ENCODE measurements at regions not wholly inside any gene's neighbourhood (a gene's known extent, or its start where the extent isn't known, plus 50 kb on each side); places are given as distances from the start of the nearest gene placed in this dataset.

GRCh38 chr20:22410556-22411130, 173.7 kb downstream of the FOXA2 start:
- FAIRE-seq = no peak

DNA sequence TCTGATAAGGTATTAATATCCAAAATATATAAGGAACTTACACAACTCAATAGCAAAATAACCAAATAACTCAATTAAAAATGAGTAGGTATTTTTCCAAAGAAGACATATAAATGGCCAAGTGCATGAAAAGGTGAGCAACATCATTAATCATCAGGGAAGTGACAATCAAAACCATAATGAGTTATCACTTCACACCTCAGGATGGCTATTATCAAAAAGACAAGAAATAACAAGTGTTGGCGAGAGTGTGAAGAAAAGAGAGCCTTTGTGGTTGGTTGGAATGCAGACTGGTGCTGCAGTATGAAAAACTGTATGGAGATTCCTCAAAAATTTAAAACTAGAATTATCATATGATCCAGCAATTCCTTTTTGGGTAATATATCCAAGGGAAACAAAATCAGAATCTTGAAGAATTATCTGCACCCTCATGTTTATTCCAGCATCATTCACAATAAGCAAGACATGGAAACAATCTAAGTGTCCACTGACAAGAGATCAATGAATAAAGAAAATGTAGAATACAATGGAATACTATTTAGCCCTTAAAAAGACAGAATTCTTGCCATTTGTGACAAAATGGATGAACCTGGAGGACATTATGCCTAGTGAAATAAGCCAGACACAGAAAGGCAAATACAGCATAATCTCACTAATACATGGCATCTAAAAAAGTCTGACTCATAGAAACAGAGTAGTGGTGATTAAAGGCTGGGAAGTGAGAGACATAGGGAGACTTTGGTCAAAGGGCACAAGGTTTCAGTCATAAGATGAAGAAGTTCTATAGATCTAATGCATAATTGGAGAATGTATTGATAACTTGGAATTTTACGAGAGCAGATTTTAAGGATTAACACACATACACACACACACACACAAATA, 175.6 kb downstream of the FOXA2 start:
- DNase-seq (ENCODE audit: insufficient read length, low spot score) = no peak
- FAIRE-seq = no peak

More at GRCh38 chr20:22410556-22411130, 173.7 kb downstream of the FOXA2 start:
- DNase-seq (ENCODE audit: insufficient read length, low spot score) = no peak

GRCh38 chr20:22407237-22408193, 176.9 kb downstream of the FOXA2 start:
- no peak for FAIRE-seq

GRCh38 chr20:22404419-22405170, 179.8 kb downstream of the FOXA2 start:
- DNase-seq (ENCODE audit: insufficient read length, low spot score) (no peak), FAIRE-seq (no peak)

More at GRCh38 chr20:22407237-22408193, 176.9 kb downstream of the FOXA2 start:
- no peak for DNase-seq (ENCODE audit: insufficient read length, low spot score)

GRCh38 chr20:22403632-22404361, 180.6 kb downstream of the FOXA2 start:
- DNase-seq (ENCODE audit: insufficient read length, low spot score) = no peak
- FAIRE-seq = no peak

GRCh38 chr20:22403022-22403631, 181.2 kb downstream of the FOXA2 start:
- DNase-seq (ENCODE audit: insufficient read length, low spot score) (no peak), FAIRE-seq (no peak)

DNA sequence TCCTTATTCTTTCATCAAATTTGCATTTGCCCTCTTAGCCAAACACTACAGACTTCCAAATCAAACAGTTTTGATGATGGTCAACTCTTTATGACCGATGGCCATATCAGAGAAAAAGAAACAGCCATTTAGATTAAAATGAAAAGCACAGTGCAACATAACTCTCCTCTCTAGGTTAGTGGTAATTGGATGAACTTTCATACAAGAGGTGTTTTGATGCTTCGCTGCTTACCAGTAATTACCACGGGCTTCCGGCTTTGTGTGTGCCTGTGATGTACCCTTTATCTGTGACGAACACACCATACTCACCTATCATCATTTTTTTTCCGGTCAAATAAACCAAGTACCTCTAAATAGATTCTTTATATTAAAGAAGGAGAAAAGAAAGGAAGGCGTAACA, 181.8 kb downstream of the FOXA2 start:
- DNase-seq (ENCODE audit: insufficient read length, low spot score) = no peak
- no peak for FAIRE-seq

DNA sequence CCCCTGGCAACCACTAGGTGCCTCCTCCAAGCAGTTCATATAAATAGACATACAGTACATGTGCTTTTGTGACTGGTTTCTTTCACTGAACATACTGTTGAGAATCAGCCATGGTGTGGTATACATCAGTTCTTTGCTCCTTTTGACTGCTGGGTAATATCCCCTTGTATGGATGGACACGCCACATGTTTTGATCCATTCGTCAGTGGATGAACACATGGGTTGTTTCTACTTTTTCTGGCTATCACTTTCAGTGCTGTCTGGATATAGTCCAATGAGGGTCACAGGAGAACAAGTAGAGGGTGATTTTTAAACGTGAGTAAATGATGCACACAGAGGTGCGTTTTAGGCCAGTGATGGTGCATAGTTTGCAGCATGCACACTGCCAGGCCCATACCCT, 183.9 kb downstream of the FOXA2 start:
- DNase-seq (ENCODE audit: insufficient read length, low spot score) (no peak), FAIRE-seq (no peak)

DNA sequence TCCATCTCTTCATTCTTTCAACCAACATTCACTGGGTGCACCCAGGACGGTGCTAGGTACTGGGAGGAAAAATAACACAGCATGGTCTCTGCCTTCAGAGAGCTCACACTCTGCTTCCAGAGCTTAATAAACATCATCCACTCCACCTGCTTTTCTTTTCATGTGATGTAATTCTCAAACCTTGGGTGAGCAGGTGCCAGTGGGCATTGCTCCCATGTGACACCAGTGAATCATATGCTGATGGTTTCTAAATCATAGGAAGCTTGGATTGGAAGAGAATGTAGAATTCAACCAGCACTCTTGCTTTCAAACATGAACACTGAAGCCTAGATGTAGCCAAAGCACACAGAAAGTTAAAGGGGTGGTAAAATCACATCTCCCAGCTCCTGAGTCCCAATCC, 189.8 kb downstream of the FOXA2 start:
- DNase-seq (ENCODE audit: insufficient read length, low spot score) (no peak), FAIRE-seq (no peak)

DNA sequence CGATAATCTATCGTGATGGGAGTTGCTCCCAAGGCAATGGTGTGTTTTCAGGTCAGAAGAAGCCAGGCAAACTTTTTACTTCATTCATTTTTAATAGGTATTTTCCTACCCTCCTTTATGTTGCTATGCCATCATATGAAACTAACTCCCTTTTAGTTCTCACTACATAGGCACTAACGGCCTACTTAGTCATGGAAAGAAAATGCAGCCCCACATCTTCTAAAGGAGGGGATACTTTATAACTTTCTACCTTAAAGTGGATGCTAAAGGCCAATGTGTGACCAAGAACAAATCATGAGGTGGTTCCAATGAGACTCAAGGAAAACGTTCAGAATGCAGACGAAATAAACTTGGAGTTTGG, 193.8 kb downstream of the FOXA2 start:
- DNase-seq (ENCODE audit: insufficient read length, low spot score) (no peak), FAIRE-seq (no peak)

- no peak for FAIRE-seq
- no peak for DNase-seq (ENCODE audit: insufficient read length, low spot score)
Measured at GRCh38 chr20:22389836-22390542, 194.4 kb downstream of the FOXA2 start.

GRCh38 chr20:22387452-22387851, 196.9 kb downstream of the FOXA2 start:
- FAIRE-seq = no peak
- no peak for DNase-seq (ENCODE audit: insufficient read length, low spot score)

GRCh38 chr20:22386306-22386623, 198.1 kb downstream of the FOXA2 start:
- FAIRE-seq (no peak), DNase-seq (ENCODE audit: insufficient read length, low spot score) (no peak)

- FAIRE-seq = no peak
- no peak for DNase-seq (ENCODE audit: insufficient read length, low spot score)
Measured at GRCh38 chr20:22385602-22386305, 198.6 kb downstream of the FOXA2 start.

- DNase-seq (ENCODE audit: insufficient read length, low spot score) = no peak
- FAIRE-seq = no peak
Measured at GRCh38 chr20:22384978-22385377, 199.4 kb downstream of the FOXA2 start.

GRCh38 chr20:22383156-22383555, 201.2 kb downstream of the FOXA2 start:
- DNase-seq (ENCODE audit: insufficient read length, low spot score) (no peak), FAIRE-seq (no peak)

- DNase-seq (ENCODE audit: insufficient read length, low spot score) = no peak
- FAIRE-seq = no peak
Measured at GRCh38 chr20:22382742-22383141, 201.6 kb downstream of the FOXA2 start.

DNA sequence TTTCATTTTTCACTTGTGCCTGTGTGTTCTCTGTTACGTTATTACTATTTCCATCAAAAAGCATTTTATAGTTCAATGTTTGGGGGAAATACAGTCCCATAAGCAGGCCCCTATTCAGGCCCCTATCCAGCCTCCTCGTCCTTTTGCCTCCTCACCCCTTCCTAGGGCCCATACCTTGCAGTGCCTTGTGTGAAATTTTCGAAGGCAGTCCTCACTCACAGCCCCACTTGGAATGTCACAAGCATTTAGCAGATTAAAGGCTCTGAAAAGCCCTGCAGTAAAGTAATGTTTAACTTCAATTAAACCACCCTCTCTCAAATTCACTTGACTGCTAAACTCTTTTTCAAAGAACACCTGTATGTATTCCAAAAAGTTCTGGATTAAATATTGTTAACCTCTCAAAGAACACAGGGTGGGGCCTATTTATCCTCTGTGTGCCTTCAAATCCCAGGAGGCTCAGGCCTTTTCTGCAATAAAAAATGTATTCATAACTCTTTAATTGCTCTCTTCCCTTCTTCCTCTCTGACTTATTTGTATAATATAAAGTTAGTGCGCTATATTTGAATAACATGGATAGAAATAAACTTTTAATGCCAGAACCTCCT, 202.5 kb downstream of the FOXA2 start:
- FAIRE-seq (no peak), DNase-seq (ENCODE audit: insufficient read length, low spot score) (no peak)

All from GM19239 (cell line).